Endodermal cell (in vitro differentiated cells): ENCODE measurements at regions not wholly inside any gene's neighbourhood (a gene's known extent, or its start where the extent isn't known, plus 50 kb on each side); places are given as distances from the start of the nearest gene placed in this dataset.

Source experiments
- DNase-seq: peaks from one replicate; pipeline ENCODE4 v3.0.0-alpha.2; 2017
- H3K27ac ChIP-seq: 2 replicates; pipeline ENCODE4 v1.5.1; 2013; ENCODE audit warnings: mild to moderate bottlenecking, low read depth, low read length, moderate library complexity
- H3K27me3 ChIP-seq: 2 replicates; pipeline ENCODE4 v1.6.1; 2013; ENCODE audit warnings: mild to moderate bottlenecking, low read length, moderate library complexity; ENCODE audit not compliant: insufficient read depth, control insufficient read depth, poor library complexity, severe bottlenecking
- H3K36me3 ChIP-seq: 2 replicates; pipeline ENCODE4 v1.7.0; 2013; ENCODE audit warnings: mild to moderate bottlenecking, low read length, moderate library complexity; ENCODE audit not compliant: control insufficient read depth, insufficient read depth
- H3K4me1 ChIP-seq: one replicate; pipeline ENCODE4 v1.7.0; 2013; ENCODE audit warnings: low read length; ENCODE audit not compliant: control insufficient read depth, insufficient read depth
- H3K4me3 ChIP-seq: 2 replicates; pipeline ENCODE4 v1.5.1; 2013; ENCODE audit warnings: mild to moderate bottlenecking, low read length, moderate library complexity
- H3K9ac ChIP-seq: 2 replicates; pipeline ENCODE4 v1.6.1; 2013; ENCODE audit warnings: mild to moderate bottlenecking, low read length, moderate library complexity; ENCODE audit not compliant: poor library complexity, severe bottlenecking; ENCODE audit errors: extremely low read depth
- H3K9me3 ChIP-seq: 2 replicates; pipeline ENCODE4 v1.6.1; 2013; ENCODE audit warnings: mild to moderate bottlenecking, low read length, moderate library complexity; ENCODE audit not compliant: control insufficient read depth
- H3K27ac Mint-ChIP-seq: 2 replicates; pipeline ENCODE4 v1.8.0; 2020; ENCODE audit warnings: mixed read lengths
- H3K27me3 Mint-ChIP-seq: 2 replicates; pipeline ENCODE4 v1.8.0; 2021; ENCODE audit warnings: mild to moderate bottlenecking, mixed read lengths; ENCODE audit not compliant: insufficient read depth
- H3K36me3 Mint-ChIP-seq: 2 replicates; pipeline ENCODE4 v1.8.0; 2020; ENCODE audit warnings: low read depth, mixed read lengths
- H3K4me1 Mint-ChIP-seq: 2 replicates; pipeline ENCODE4 v1.8.0; 2020; ENCODE audit warnings: mixed read lengths
- H3K4me3 Mint-ChIP-seq: 2 replicates; pipeline ENCODE4 v1.8.0; 2020; ENCODE audit warnings: mild to moderate bottlenecking, moderate library complexity, mixed read lengths
- H3K9me3 Mint-ChIP-seq: 2 replicates; pipeline ENCODE4 v1.8.0; 2020; ENCODE audit warnings: mild to moderate bottlenecking, mixed read lengths
- WGBS, 2 experiments: methylation state at CpG; one replicate each; pipeline versions ENCODE4 v1.1.5 to v1.1.7; 2013; ENCODE audit warnings: missing lambda C conversion rate in 2 of 2, mixed read lengths in 1 of 2; ENCODE audit not compliant: insufficient coverage in 1 of 2, insufficient read length in 1 of 2; 5-methylcytosine and 5-hydroxymethylcytosine counted together
- TF ChIP-seq, protein P1 (sequence below): fragments of 200-600 bp; sonication (generic); conservative IDR thresholded peaks from 2 replicates; pipeline ENCODE4 v1.5.0; 2021; ENCODE audit warnings: antibody characterized with exemption, mild to moderate bottlenecking

DNA sequence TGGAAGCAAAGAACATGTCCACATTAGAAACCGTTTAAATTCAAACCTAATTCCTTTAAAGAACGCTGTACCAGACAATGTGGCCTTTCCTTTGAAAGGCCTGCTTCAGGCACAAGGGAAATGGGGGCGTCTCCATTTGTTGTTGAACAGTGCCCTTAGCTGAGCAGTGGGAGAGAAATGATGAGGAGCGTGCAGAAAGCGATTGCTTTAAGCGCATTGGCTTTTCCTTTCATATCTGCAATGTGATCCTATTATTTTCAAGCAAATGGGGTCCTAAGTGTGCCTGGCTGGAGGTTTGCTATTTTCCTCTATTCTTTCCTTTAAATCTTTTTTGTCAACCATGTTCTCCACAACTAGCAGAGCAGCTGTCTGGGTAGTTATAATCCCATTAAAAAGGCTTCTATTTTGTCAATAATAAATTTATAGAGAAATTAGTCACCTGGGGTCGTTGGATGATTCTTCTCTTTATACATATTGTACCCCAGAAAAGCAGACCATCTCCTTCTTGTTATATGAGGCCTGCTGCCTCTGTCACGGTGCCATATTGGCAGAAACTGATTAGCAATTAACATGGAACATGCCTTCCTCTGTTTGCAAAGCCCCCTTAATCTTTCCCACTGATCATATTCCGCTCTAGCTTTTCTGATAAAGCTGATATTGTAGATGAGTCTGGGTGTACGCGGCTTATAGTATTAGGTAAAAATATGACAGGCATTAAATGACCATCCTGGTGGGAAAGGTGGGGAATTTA, 151.1 kb upstream of the JAG1 start:
- H3K27ac Mint-ChIP-seq: no peak overlapping the region
- Histone ChIP-seq H3K4me3 (no peak overlapping the region), H3K36me3 (no peaks in the 10 kb centered on the region), H3K27ac (no peak overlapping the region), H3K9me3 (no peaks in the 10 kb centered on the region), H3K9ac (no peak overlapping the region), H3K4me1 (no peaks in the 10 kb centered on the region), H3K27me3 (no peaks in the 10 kb centered on the region)
- H3K27me3 Mint-ChIP-seq: peaks cover 5% of the 10 kb centered on the region
- DNase-seq: no peak
- WGBS, 2 experiments: 85 to 97% methylated on average over 5 to 11 of the region's 11 CpGs
- TF ChIP-seq, protein P1, sequence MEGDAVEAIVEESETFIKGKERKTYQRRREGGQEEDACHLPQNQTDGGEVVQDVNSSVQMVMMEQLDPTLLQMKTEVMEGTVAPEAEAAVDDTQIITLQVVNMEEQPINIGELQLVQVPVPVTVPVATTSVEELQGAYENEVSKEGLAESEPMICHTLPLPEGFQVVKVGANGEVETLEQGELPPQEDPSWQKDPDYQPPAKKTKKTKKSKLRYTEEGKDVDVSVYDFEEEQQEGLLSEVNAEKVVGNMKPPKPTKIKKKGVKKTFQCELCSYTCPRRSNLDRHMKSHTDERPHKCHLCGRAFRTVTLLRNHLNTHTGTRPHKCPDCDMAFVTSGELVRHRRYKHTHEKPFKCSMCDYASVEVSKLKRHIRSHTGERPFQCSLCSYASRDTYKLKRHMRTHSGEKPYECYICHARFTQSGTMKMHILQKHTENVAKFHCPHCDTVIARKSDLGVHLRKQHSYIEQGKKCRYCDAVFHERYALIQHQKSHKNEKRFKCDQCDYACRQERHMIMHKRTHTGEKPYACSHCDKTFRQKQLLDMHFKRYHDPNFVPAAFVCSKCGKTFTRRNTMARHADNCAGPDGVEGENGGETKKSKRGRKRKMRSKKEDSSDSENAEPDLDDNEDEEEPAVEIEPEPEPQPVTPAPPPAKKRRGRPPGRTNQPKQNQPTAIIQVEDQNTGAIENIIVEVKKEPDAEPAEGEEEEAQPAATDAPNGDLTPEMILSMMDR: no peak
- H3K4me3 Mint-ChIP-seq: no peak overlapping the region
- peaks cover 9% of the 10 kb centered on the region for H3K9me3 Mint-ChIP-seq
- no peaks in the 10 kb centered on the region for H3K36me3 Mint-ChIP-seq
- peaks cover 9% of the 10 kb centered on the region for H3K4me1 Mint-ChIP-seq

DNA sequence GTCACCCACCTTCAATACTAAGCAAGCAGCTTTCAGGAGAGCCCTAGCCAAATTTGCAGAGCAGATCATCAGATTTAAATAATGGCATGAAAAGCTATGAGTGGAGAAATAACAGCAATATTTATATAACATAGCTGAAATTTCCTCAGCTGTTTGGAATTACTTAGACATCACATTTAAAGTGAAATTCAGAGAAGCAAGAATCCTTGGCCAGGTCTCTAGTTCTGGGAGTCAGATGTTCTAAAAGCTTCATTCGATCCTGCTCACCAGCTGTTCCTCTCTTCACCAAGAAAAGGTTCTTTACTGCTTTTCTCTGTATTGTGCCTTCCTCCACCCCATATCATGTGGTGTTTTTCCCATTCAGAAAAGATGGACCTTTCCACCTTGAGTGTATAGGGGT, 152.3 kb upstream of the JAG1 start:
- no peaks in the 10 kb centered on the region for H3K9me3 ChIP-seq
- no peak overlapping the region for H3K27ac ChIP-seq
- TF ChIP-seq, protein P1: no peak
- Mint-ChIP-seq H3K36me3 (no peaks in the 10 kb centered on the region), H3K4me1 (peaks cover 9% of the 10 kb centered on the region), H3K27me3 (peaks cover 5% of the 10 kb centered on the region), H3K4me3 (no peak overlapping the region), H3K9me3 (peaks cover 5% of the 10 kb centered on the region), H3K27ac (no peak overlapping the region)
- WGBS, 2 experiments: 95 to 100% methylated on average over 1 of the region's 1 CpG
- no peak overlapping the region for H3K4me3 ChIP-seq
- no peaks in the 10 kb centered on the region for H3K4me1 ChIP-seq
- H3K27me3 ChIP-seq: no peaks in the 10 kb centered on the region
- H3K9ac ChIP-seq: no peak overlapping the region
- DNase-seq: no peak
- no peaks in the 10 kb centered on the region for H3K36me3 ChIP-seq

DNA sequence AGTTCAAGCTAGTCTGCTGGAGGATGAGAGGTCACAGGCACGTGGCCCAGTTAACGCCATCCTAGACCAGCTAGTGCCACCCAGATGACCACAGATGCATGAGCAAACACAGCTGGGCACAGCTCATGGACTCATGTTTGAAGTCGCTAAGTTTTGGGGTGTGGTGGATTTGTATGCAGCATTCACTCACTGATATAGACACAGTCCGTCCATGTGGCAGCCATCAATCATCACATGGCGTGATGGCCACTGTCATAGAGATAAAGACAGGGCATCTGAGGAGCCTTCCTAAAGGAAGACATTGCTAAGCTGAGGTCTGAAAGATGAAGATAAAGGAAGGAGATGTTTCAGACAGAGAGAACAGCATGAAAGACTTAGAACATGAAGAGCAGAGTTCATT, 154.4 kb upstream of the JAG1 start:
- 91 to 95% methylated on average over 5 of the region's 5 CpGs for WGBS, 2 experiments
- Histone ChIP-seq H3K9me3 (no peaks in the 10 kb centered on the region), H3K4me1 (no peaks in the 10 kb centered on the region), H3K4me3 (no peak overlapping the region), H3K36me3 (no peaks in the 10 kb centered on the region), H3K27me3 (no peaks in the 10 kb centered on the region), H3K27ac (no peak overlapping the region), H3K9ac (no peak overlapping the region)
- no peaks in the 10 kb centered on the region for H3K9me3 Mint-ChIP-seq
- peaks cover 9% of the 10 kb centered on the region for H3K4me1 Mint-ChIP-seq
- no peak overlapping the region for H3K4me3 Mint-ChIP-seq
- H3K27ac Mint-ChIP-seq: no peak overlapping the region
- no peaks in the 10 kb centered on the region for H3K36me3 Mint-ChIP-seq
- TF ChIP-seq, protein P1: no peak
- H3K27me3 Mint-ChIP-seq: peaks cover 5% of the 10 kb centered on the region
- no peak for DNase-seq
